OCI-LY1 (cell line): ENCODE measurements at regions not wholly inside any gene's neighbourhood (a gene's known extent, or its start where the extent isn't known, plus 50 kb on each side); places are given as distances from the start of the nearest gene placed in this dataset.

Experiments
- EZH2 ChIP-seq: fragments of 200-600 bp; sonication (generic), shearing (Covaris generic); IDR thresholded peaks from 2 replicates; pipeline ENCODE4 v1.8.0; 2017; ENCODE audit warnings: borderline replicate concordance, mixed run types, mild to moderate bottlenecking, antibody characterized with exemption, low read length, moderate library complexity, mixed read lengths
- TF ChIP-seq, protein P1 (sequence below): fragments of 200-600 bp; sonication (generic), shearing (Covaris generic); IDR thresholded peaks from 2 replicates; pipeline ENCODE4 v1.5.1; 2017; ENCODE audit warnings: mild to moderate bottlenecking, antibody characterized with exemption, low read length, moderate library complexity, mixed read lengths

DNA sequence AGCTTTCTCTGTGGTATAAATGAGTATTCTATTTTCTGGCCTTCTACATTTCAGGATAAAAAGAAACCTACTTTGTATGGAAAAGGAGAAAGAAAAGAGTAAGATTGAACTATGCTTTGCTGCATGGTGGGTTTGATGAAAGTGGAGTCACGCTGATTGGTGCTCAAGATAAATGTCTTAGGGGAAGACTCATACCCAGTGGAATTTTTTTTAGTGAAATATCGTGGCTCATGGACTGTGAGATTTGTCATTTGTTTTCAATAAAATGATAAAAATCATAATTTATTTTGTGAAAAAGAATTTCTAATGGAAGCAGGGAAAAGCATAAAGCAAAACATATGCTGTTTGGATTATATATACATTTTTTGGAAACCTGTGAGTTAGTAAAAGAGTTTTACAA is 292.5 kb downstream of the ZPLD1 start:
- TF ChIP-seq, protein P1, sequence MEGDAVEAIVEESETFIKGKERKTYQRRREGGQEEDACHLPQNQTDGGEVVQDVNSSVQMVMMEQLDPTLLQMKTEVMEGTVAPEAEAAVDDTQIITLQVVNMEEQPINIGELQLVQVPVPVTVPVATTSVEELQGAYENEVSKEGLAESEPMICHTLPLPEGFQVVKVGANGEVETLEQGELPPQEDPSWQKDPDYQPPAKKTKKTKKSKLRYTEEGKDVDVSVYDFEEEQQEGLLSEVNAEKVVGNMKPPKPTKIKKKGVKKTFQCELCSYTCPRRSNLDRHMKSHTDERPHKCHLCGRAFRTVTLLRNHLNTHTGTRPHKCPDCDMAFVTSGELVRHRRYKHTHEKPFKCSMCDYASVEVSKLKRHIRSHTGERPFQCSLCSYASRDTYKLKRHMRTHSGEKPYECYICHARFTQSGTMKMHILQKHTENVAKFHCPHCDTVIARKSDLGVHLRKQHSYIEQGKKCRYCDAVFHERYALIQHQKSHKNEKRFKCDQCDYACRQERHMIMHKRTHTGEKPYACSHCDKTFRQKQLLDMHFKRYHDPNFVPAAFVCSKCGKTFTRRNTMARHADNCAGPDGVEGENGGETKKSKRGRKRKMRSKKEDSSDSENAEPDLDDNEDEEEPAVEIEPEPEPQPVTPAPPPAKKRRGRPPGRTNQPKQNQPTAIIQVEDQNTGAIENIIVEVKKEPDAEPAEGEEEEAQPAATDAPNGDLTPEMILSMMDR: no peak
- no peak for TF ChIP-seq EZH2
